ENCODE measurements at regions not wholly inside any gene's neighbourhood (a gene's known extent, or its start where the extent isn't known, plus 50 kb on each side); places are given as distances from the start of the nearest gene placed in this dataset.

GRCh38 chr6:167502471-167502870 lies 177.6 kb downstream of the TTLL2 start (continued):
- TF ChIP-seq TSHZ2 (CRISPR knock-in tag; IDR thresholded peaks at IDR 0.05) (no peak), ZNF565 (CRISPR knock-in tag; conservative IDR thresholded peaks at IDR 0.05; ENCODE audit: low read depth) (no peak)

- TF ChIP-seq ARNTL (CRISPR knock-in tag; IDR thresholded peaks at IDR 0.05; ENCODE audit: borderline replicate concordance, low read depth), result no peak
- no peak for TF ChIP-seq TOX (CRISPR knock-in tag; IDR thresholded peaks at IDR 0.05; ENCODE audit: borderline replicate concordance)
- TF ChIP-seq ZFP30 (CRISPR knock-in tag; IDR thresholded peaks at IDR 0.05), result no peak
- no peak for TF ChIP-seq RARB (CRISPR knock-in tag; IDR thresholded peaks at IDR 0.05)
- no peak for TF ChIP-seq TCF4 (CRISPR knock-in tag; IDR thresholded peaks at IDR 0.05; ENCODE audit: borderline replicate concordance)
- TF ChIP-seq ESRRG (CRISPR knock-in tag; IDR thresholded peaks at IDR 0.05), result no peak
- no peak for TF ChIP-seq PPARA (CRISPR knock-in tag; IDR thresholded peaks at IDR 0.05; ENCODE audit: borderline replicate concordance)
- ATAC-seq, result no peak
Measured at GRCh38 chr6:167504385-167504961, 179.6 kb downstream of the TTLL2 start.

GRCh38 chr6:167505199-167505598 lies 180.3 kb downstream of the TTLL2 start:
- TF ChIP-seq RARB (CRISPR knock-in tag; IDR thresholded peaks at IDR 0.05) (no peak), BACH2 (CRISPR knock-in tag; IDR thresholded peaks at IDR 0.05; ENCODE audit: borderline replicate concordance) (no peak), ZFP30 (CRISPR knock-in tag; IDR thresholded peaks at IDR 0.05) (no peak), SNAI2 (CRISPR knock-in tag; IDR thresholded peaks at IDR 0.05) (no peak), ZNF8 (CRISPR knock-in tag; IDR thresholded peaks at IDR 0.05) (no peak), PATZ1 (CRISPR knock-in tag; IDR thresholded peaks at IDR 0.05; ENCODE audit: borderline replicate concordance) (no peak), TOX (CRISPR knock-in tag; IDR thresholded peaks at IDR 0.05; ENCODE audit: borderline replicate concordance) (no peak), ISL1 (CRISPR knock-in tag; IDR thresholded peaks at IDR 0.05) (no peak), GLIS3 (CRISPR knock-in tag; IDR thresholded peaks at IDR 0.05) (no peak)
- TF ChIP-seq, protein P1, sequence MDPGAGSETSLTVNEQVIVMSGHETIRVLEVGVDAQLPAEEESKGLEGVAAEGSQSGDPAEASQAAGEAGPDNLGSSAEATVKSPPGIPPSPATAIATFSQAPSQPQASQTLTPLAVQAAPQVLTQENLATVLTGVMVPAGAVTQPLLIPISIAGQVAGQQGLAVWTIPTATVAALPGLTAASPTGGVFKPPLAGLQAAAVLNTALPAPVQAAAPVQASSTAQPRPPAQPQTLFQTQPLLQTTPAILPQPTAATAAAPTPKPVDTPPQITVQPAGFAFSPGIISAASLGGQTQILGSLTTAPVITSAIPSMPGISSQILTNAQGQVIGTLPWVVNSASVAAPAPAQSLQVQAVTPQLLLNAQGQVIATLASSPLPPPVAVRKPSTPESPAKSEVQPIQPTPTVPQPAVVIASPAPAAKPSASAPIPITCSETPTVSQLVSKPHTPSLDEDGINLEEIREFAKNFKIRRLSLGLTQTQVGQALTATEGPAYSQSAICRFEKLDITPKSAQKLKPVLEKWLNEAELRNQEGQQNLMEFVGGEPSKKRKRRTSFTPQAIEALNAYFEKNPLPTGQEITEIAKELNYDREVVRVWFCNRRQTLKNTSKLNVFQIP (CRISPR knock-in tag; IDR thresholded peaks at IDR 0.05; ENCODE audit: borderline replicate concordance, low read depth), result no peak
- TF ChIP-seq, protein P2, sequence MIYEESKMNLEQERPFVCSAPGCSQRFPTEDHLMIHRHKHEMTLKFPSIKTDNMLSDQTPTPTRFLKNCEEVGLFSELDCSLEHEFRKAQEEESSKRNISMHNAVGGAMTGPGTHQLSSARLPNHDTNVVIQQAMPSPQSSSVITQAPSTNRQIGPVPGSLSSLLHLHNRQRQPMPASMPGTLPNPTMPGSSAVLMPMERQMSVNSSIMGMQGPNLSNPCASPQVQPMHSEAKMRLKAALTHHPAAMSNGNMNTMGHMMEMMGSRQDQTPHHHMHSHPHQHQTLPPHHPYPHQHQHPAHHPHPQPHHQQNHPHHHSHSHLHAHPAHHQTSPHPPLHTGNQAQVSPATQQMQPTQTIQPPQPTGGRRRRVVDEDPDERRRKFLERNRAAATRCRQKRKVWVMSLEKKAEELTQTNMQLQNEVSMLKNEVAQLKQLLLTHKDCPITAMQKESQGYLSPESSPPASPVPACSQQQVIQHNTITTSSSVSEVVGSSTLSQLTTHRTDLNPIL (CRISPR knock-in tag; IDR thresholded peaks at IDR 0.05; ENCODE audit: low read depth), result no peak
- ATAC-seq, result no peak

- TF ChIP-seq, protein P1 (CRISPR knock-in tag; IDR thresholded peaks at IDR 0.05; ENCODE audit: borderline replicate concordance, low read depth), result no peak
- no peak for TF ChIP-seq ARNTL (CRISPR knock-in tag; IDR thresholded peaks at IDR 0.05; ENCODE audit: borderline replicate concordance, low read depth)
- ATAC-seq, result no peak
Measured at GRCh38 chr6:167505782-167506181, 180.9 kb downstream of the TTLL2 start.

Measured in SK-N-SH treated with all-trans-retinoic acid at 6 μM for 48 hours (cell line).